Keratinocyte (primary cell): ENCODE measurements at regions not wholly inside any gene's neighbourhood (a gene's known extent, or its start where the extent isn't known, plus 50 kb on each side); places are given as distances from the start of the nearest gene placed in this dataset.

ENCODE experiments used
- DNase-seq: peaks from one replicate; pipeline ENCODE4 v3.0.0-alpha.2; 2011; ENCODE audit warnings: low read depth, missing footprints, low spot score
- FAIRE-seq: peaks from 2 replicates; lab custom pipeline; 2011; peaks lifted over from hg19 to GRCh38; lab: Jason Lieb, UNC
- H2AFZ ChIP-seq: 2 replicates; pipeline ENCODE4 v1.6.0; 2012; ENCODE audit warnings: low read length, control low read depth, inconsistent platforms; ENCODE audit not compliant: control insufficient read depth
- H3K27ac ChIP-seq: 2 replicates; pipeline ENCODE4 v1.5.1; 2011; ENCODE audit warnings: low read length; ENCODE audit not compliant: control insufficient read depth, insufficient read depth
- H3K27me3 ChIP-seq: 3 replicates; pipeline ENCODE4 v1.6.0; 2011; ENCODE audit warnings: low read length; ENCODE audit not compliant: control insufficient read depth, insufficient read depth; ENCODE audit errors: extremely low read depth
- H3K36me3 ChIP-seq, 2 experiments: 2 replicates in 1 of 2; 3 replicates in 1 of 2; pipeline ENCODE4 v1.5.1; 2011; ENCODE audit warnings: low read length in 2 of 2, mild to moderate bottlenecking in 1 of 2; ENCODE audit not compliant: control insufficient read depth in 2 of 2, insufficient read depth in 2 of 2; ENCODE audit errors: extremely low read depth in 1 of 2
- H3K4me1 ChIP-seq: 3 replicates; pipeline ENCODE4 v1.5.1; 2011; ENCODE audit warnings: low read length; ENCODE audit not compliant: control insufficient read depth, insufficient read depth; ENCODE audit errors: extremely low read depth
- H3K4me2 ChIP-seq: 3 replicates; pipeline ENCODE4 v1.6.0; 2011; ENCODE audit warnings: low read depth, low read length; ENCODE audit not compliant: control insufficient read depth, insufficient read depth; ENCODE audit errors: extremely low read depth
- H3K4me3 ChIP-seq, 3 experiments: fragments of 200-600 bp in 1 of 3; sonication (generic) in 1 of 3; 2 replicates in 2 of 3; 3 replicates in 1 of 3; pipeline ENCODE4 v1.5.1; 2011 to 2016; ENCODE audit warnings: low read length in 3 of 3, mild to moderate bottlenecking in 3 of 3, control low read depth in 2 of 3, inconsistent platforms in 1 of 3, low read depth in 1 of 3, mixed read lengths in 1 of 3, mixed run types in 1 of 3, moderate library complexity in 1 of 3; ENCODE audit not compliant: control insufficient read depth in 2 of 3, insufficient read depth in 2 of 3; ENCODE audit errors: extremely low read depth in 1 of 3
- H3K79me2 ChIP-seq: 2 replicates; pipeline ENCODE4 v1.6.0; 2012; ENCODE audit warnings: low read length; ENCODE audit not compliant: control insufficient read depth, insufficient read depth
- H3K9ac ChIP-seq: 3 replicates; pipeline ENCODE4 v1.6.0; 2011; ENCODE audit warnings: low read length; ENCODE audit not compliant: control insufficient read depth, insufficient read depth; ENCODE audit errors: extremely low read depth
- H3K9me1 ChIP-seq: 3 replicates; pipeline ENCODE4 v1.6.0; 2011; ENCODE audit warnings: low read length; ENCODE audit not compliant: control insufficient read depth, insufficient read depth; ENCODE audit errors: extremely low read depth
- H3K9me3 ChIP-seq: 2 replicates; pipeline ENCODE4 v1.5.1; 2012; ENCODE audit warnings: low read depth, low read length; ENCODE audit not compliant: control insufficient read depth
- H4K20me1 ChIP-seq: 3 replicates; pipeline ENCODE4 v1.6.0; 2011; ENCODE audit warnings: low read length; ENCODE audit not compliant: control insufficient read depth, insufficient read depth; ENCODE audit errors: extremely low read depth
- CTCF ChIP-seq, 3 experiments: IDR thresholded peaks in 1 of 3; conservative IDR thresholded peaks in 1 of 3; optimal IDR thresholded peaks in 1 of 3; 2 replicates in 2 of 3; 3 replicates in 1 of 3; pipeline versions ENCODE3 to v1.5.1; 2011; ENCODE audit warnings: low read length in 3 of 3, mild to moderate bottlenecking in 3 of 3, moderate library complexity in 2 of 3, control low read depth in 1 of 3, inconsistent platforms in 1 of 3; ENCODE audit not compliant: insufficient read depth in 2 of 3; ENCODE audit errors: extremely low read depth in 1 of 3
- EZH2 ChIP-seq: IDR thresholded peaks from one replicate; pipeline ENCODE4 v1.6.1; 2012; ENCODE audit warnings: inconsistent platforms, mild to moderate bottlenecking, low read length, moderate library complexity
- dilution Hi-C: fragments of 300-500 bp; cut with MboI; formaldehyde crosslinking; loops from one replicate; pipeline ENCODE4 v1.7.0; 2020; ENCODE audit warnings: low sequenced_read_pairs; ENCODE audit not compliant: extremely low pct_ligation_motif_present

GRCh38 chr2:224645722-224646121 is 60.6 kb upstream of the CUL3 start:
- H3K36me3 ChIP-seq: no peaks in the 10 kb centered on the region
- DNase-seq (no peak), FAIRE-seq (peak; percentile 51)
- no peak overlapping the region for H3K27ac ChIP-seq
- H3K9me1 ChIP-seq: no peaks in the 10 kb centered on the region
- no peak overlapping the region for H2AFZ ChIP-seq
- no peak overlapping the region for H3K4me2 ChIP-seq
- H3K4me3 ChIP-seq: no peak overlapping the region
- dilution Hi-C loops: no loop called here
- no peaks in the 10 kb centered on the region for H3K79me2 ChIP-seq
- H3K27me3 ChIP-seq: no peaks in the 10 kb centered on the region
- no peaks in the 10 kb centered on the region for H3K4me1 ChIP-seq
- H4K20me1 ChIP-seq: no peaks in the 10 kb centered on the region
- no peaks in the 10 kb centered on the region for H3K9me3 ChIP-seq
- no peak overlapping the region for H3K9ac ChIP-seq
- TF ChIP-seq CTCF (optimal IDR thresholded peaks at IDR 0.05 in 1 of 3, IDR thresholded peaks at IDR 0.05 in 1 of 3, conservative IDR thresholded peaks at IDR 0.05 in 1 of 3; ENCODE audit: extremely low read depth in 1 of 3, insufficient read depth in 2 of 3, low read length in 3 of 3): no peak
- no peak for TF ChIP-seq EZH2

- DNase-seq (no peak), FAIRE-seq (no peak)
- no peak overlapping the region for H2AFZ ChIP-seq
- TF ChIP-seq CTCF (optimal IDR thresholded peaks at IDR 0.05 in 1 of 3, IDR thresholded peaks at IDR 0.05 in 1 of 3, conservative IDR thresholded peaks at IDR 0.05 in 1 of 3; ENCODE audit: extremely low read depth in 1 of 3, insufficient read depth in 2 of 3, low read length in 3 of 3): no peak
- TF ChIP-seq EZH2: no peak
- H3K4me1 ChIP-seq: no peaks in the 10 kb centered on the region
- no peaks in the 10 kb centered on the region for H3K9me3 ChIP-seq
- no peak overlapping the region for H3K4me2 ChIP-seq
- dilution Hi-C loops: no loop called here
- no peak overlapping the region for H3K27ac ChIP-seq
- H3K9ac ChIP-seq: no peak overlapping the region
- H3K36me3 ChIP-seq: no peaks in the 10 kb centered on the region
- H3K79me2 ChIP-seq: no peaks in the 10 kb centered on the region
- H3K9me1 ChIP-seq: no peaks in the 10 kb centered on the region
- H3K4me3 ChIP-seq: no peak overlapping the region
- H4K20me1 ChIP-seq: no peaks in the 10 kb centered on the region
- no peaks in the 10 kb centered on the region for H3K27me3 ChIP-seq
Observed at GRCh38 chr2:224640679-224641078, 55.5 kb upstream of the CUL3 start.
